ENCODE measurements at regions not wholly inside any gene's neighbourhood (a gene's known extent, or its start where the extent isn't known, plus 50 kb on each side); places are given as distances from the start of the nearest gene placed in this dataset.

- Histone ChIP-seq H3K9me3 (no peaks in the 10 kb centered on the region), H3K9ac (no peak overlapping the region), H3K4me1 (no peaks in the 10 kb centered on the region), H3K4me3 (no peak overlapping the region), H3K36me3 (no peaks in the 10 kb centered on the region), H3K4me2 (no peak overlapping the region), H4K20me1 (no peaks in the 10 kb centered on the region), H3K27ac (no peak overlapping the region), H3K27me3 (no peaks in the 10 kb centered on the region)
- no peak for TF ChIP-seq Cebpa-rat (IDR thresholded peaks at IDR 0.05)
These were observed 98.3 kb upstream of the CXXC4 start for GRCh38 chr4:104593019-104593418.

GRCh38 chr4:104596189-104596588 is 101.5 kb upstream of the CXXC4 start:
- Histone ChIP-seq H3K9ac (no peak overlapping the region), H4K20me1 (no peaks in the 10 kb centered on the region), H3K4me2 (no peak overlapping the region), H3K36me3 (no peaks in the 10 kb centered on the region), H3K27me3 (no peaks in the 10 kb centered on the region), H3K9me3 (no peaks in the 10 kb centered on the region), H3K4me1 (no peaks in the 10 kb centered on the region), H3K27ac (no peak overlapping the region), H3K4me3 (no peak overlapping the region)
- no peak for TF ChIP-seq Cebpa-rat (IDR thresholded peaks at IDR 0.05)

- H4K20me1 ChIP-seq = no peaks in the 10 kb centered on the region
- no peak overlapping the region for H3K9ac ChIP-seq
- no peaks in the 10 kb centered on the region for H3K4me1 ChIP-seq
- H3K4me2 ChIP-seq = no peak overlapping the region
- no peaks in the 10 kb centered on the region for H3K36me3 ChIP-seq
- no peak for TF ChIP-seq Cebpa-rat (IDR thresholded peaks at IDR 0.05)
- H3K27me3 ChIP-seq = no peaks in the 10 kb centered on the region
- no peak overlapping the region for H3K27ac ChIP-seq
- H3K4me3 ChIP-seq = no peak overlapping the region
- H3K9me3 ChIP-seq = no peaks in the 10 kb centered on the region
These were observed 120.8 kb upstream of the CXXC4 start for GRCh38 chr4:104615496-104615895.

DNA sequence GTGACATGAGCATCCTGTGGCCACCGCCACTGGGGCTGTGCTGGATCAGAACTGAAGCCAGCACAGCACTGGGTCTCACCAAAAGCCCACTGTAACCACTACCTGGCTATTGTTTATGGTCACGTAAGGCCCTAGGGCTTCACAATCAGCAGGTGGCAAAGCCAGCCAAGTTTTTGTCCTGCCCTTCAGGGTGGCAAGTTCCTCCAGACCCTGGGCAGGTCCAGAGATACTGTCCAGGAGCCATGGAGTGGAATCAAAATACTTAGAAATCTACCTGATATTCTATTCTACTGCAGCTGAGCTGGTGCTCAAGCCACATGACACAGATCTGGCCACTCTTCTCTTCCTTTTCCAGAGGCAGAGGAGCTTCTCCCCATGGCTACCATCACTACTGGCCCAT is 121.2 kb upstream of the CXXC4 start:
- Histone ChIP-seq H3K4me3 (no peak overlapping the region), H3K27me3 (no peaks in the 10 kb centered on the region), H3K9me3 (no peaks in the 10 kb centered on the region), H3K27ac (no peak overlapping the region), H4K20me1 (no peaks in the 10 kb centered on the region), H3K36me3 (no peaks in the 10 kb centered on the region), H3K9ac (no peak overlapping the region), H3K4me1 (no peaks in the 10 kb centered on the region), H3K4me2 (no peak overlapping the region)
- TF ChIP-seq Cebpa-rat (IDR thresholded peaks at IDR 0.05) = no peak

- Histone ChIP-seq H4K20me1 (no peaks in the 10 kb centered on the region), H3K27me3 (no peaks in the 10 kb centered on the region), H3K4me2 (no peak overlapping the region), H3K27ac (no peak overlapping the region), H3K4me1 (no peaks in the 10 kb centered on the region), H3K9ac (no peak overlapping the region), H3K4me3 (no peak overlapping the region), H3K36me3 (no peaks in the 10 kb centered on the region), H3K9me3 (no peaks in the 10 kb centered on the region)
- no peak for TF ChIP-seq Cebpa-rat (IDR thresholded peaks at IDR 0.05)
These were observed 121.7 kb upstream of the CXXC4 start for GRCh38 chr4:104616401-104616820.

GRCh38 chr4:104625706-104626105 is 131.0 kb upstream of the CXXC4 start:
- no peak overlapping the region for H3K9ac ChIP-seq
- no peaks in the 10 kb centered on the region for H3K4me1 ChIP-seq
- TF ChIP-seq Cebpa-rat (IDR thresholded peaks at IDR 0.05) = no peak
- H3K4me3 ChIP-seq = no peak overlapping the region
- H3K4me2 ChIP-seq = no peak overlapping the region
- H3K36me3 ChIP-seq = no peaks in the 10 kb centered on the region
- H3K27ac ChIP-seq = no peak overlapping the region
- no peaks in the 10 kb centered on the region for H3K27me3 ChIP-seq
- no peaks in the 10 kb centered on the region for H4K20me1 ChIP-seq
- no peaks in the 10 kb centered on the region for H3K9me3 ChIP-seq

GRCh38 chr4:104629601-104630000 is 134.9 kb upstream of the CXXC4 start:
- no peaks in the 10 kb centered on the region for H4K20me1 ChIP-seq

GRCh38 chr4:104630272-104630671 is 135.6 kb upstream of the CXXC4 start:
- H3K27ac ChIP-seq = no peak overlapping the region
- H4K20me1 ChIP-seq = no peaks in the 10 kb centered on the region
- H3K4me1 ChIP-seq = no peaks in the 10 kb centered on the region
- no peak for TF ChIP-seq Cebpa-rat (IDR thresholded peaks at IDR 0.05)
- no peaks in the 10 kb centered on the region for H3K27me3 ChIP-seq
- no peak overlapping the region for H3K4me2 ChIP-seq
- no peak overlapping the region for H3K9ac ChIP-seq
- no peaks in the 10 kb centered on the region for H3K9me3 ChIP-seq
- no peak overlapping the region for H3K4me3 ChIP-seq
- H3K36me3 ChIP-seq = no peaks in the 10 kb centered on the region

More at GRCh38 chr4:104629601-104630000, 134.9 kb upstream of the CXXC4 start:
- no peak overlapping the region for H3K4me3 ChIP-seq
- no peaks in the 10 kb centered on the region for H3K27me3 ChIP-seq
- no peak overlapping the region for H3K4me2 ChIP-seq
- no peak for TF ChIP-seq Cebpa-rat (IDR thresholded peaks at IDR 0.05)
- H3K9me3 ChIP-seq = no peaks in the 10 kb centered on the region
- H3K4me1 ChIP-seq = no peaks in the 10 kb centered on the region
- H3K36me3 ChIP-seq = no peaks in the 10 kb centered on the region
- H3K9ac ChIP-seq = no peak overlapping the region
- no peak overlapping the region for H3K27ac ChIP-seq

DNA sequence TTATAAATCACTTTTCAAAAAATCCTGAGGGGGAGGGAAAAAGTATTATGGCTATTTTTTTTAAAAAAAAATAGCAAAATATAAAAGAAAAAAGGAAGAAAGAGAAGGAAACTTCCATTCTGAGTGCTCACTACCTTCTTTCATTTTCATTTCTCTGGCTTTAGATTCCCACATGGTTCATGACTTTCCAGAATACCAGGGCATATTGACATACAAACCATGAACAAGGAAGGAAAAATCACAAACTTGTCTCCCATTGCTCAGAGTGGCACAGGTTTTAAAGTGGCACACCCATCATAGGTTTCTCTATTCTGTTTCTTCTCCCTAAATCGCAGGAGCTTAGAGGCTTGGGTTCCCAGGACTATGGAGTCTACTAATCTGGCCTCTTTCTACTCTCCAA is 136.3 kb upstream of the CXXC4 start:
- Histone ChIP-seq H3K27ac (no peak overlapping the region), H3K4me2 (no peak overlapping the region), H3K9me3 (no peaks in the 10 kb centered on the region), H3K9ac (no peak overlapping the region), H3K36me3 (no peaks in the 10 kb centered on the region), H4K20me1 (no peaks in the 10 kb centered on the region), H3K27me3 (no peaks in the 10 kb centered on the region), H3K4me3 (no peak overlapping the region), H3K4me1 (no peaks in the 10 kb centered on the region)
- no peak for TF ChIP-seq Cebpa-rat (IDR thresholded peaks at IDR 0.05)

- H3K4me1 ChIP-seq = no peaks in the 10 kb centered on the region
- H3K4me3 ChIP-seq = no peak overlapping the region
- H3K27me3 ChIP-seq = no peaks in the 10 kb centered on the region
- no peaks in the 10 kb centered on the region for H4K20me1 ChIP-seq
- no peak for TF ChIP-seq Cebpa-rat (IDR thresholded peaks at IDR 0.05)
- H3K36me3 ChIP-seq = no peaks in the 10 kb centered on the region
- no peak overlapping the region for H3K27ac ChIP-seq
- H3K9ac ChIP-seq = no peak overlapping the region
- H3K9me3 ChIP-seq = no peaks in the 10 kb centered on the region
- no peak overlapping the region for H3K4me2 ChIP-seq
These were observed 146.7 kb upstream of the CXXC4 start for GRCh38 chr4:104641418-104641817.

DNA sequence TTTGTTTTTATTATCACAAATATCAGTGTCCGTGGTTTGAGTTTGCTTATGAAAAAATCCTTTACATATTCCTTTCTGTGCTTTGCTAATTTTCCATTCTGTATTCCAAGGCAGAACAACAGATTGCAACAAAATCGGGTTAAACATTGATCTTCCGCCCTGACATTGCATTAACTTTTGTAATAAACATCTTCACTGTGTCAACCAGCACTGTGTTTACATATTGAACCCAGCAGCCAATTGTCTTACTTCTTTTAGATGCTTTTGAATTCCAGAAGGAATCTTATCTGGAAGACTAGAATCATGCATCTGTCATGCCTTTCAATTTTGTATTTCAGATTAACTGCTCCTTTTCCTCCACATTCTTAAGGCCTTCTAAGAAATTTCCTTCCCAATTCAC is 147.8 kb upstream of the CXXC4 start:
- Histone ChIP-seq H3K4me3 (no peak overlapping the region), H3K36me3 (no peaks in the 10 kb centered on the region), H3K27me3 (no peaks in the 10 kb centered on the region), H3K4me2 (no peak overlapping the region), H3K27ac (no peak overlapping the region), H3K9me3 (no peaks in the 10 kb centered on the region), H3K9ac (no peak overlapping the region), H4K20me1 (no peaks in the 10 kb centered on the region), H3K4me1 (no peaks in the 10 kb centered on the region)
- no peak for TF ChIP-seq Cebpa-rat (IDR thresholded peaks at IDR 0.05)

All from BLaER1 (cell line).